Stimulated activated CD4-positive, alpha-beta T cell treated with anti-CD3 and anti-CD28 coated beads, TNF-alpha, amount 100 ng/mL, for 24 hours (primary cell): ENCODE measurements at regions not wholly inside any gene's neighbourhood (a gene's known extent, or its start where the extent isn't known, plus 50 kb on each side); places are given as distances from the start of the nearest gene placed in this dataset.

ENCODE experiments used
- DNase-seq, 3 experiments: peaks; one replicate each; pipeline ENCODE4 v3.0.0-alpha.2; 2020; ENCODE audit warnings: low read depth in 3 of 3

GRCh38 chr15:61742591-61742990, 317.7 kb downstream of the VPS13C start:
- DNase-seq: no peak

DNA sequence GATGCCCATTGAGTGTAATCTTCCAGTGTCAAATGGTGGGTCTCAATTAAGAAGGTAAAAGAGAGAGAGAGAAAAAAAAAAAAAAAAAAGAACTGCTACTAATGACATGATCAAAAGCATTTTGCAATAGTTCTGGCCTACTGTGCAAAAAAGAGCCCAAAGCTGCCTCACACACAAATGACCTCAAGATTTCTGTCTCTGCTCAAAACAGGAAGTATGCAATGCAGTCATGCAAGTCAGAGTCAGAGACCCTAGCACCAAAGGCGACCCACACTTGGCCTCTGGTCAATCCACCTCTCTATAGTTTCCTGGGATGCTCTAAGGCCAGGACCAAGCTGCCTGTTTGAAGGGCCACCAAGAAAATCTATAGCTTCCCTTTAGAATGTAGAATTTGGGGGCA, 323.5 kb downstream of the VPS13C start:
- no peak for DNase-seq

GRCh38 chr15:61731099-61731498, 329.1 kb downstream of the VPS13C start:
- no peak for DNase-seq

DNA sequence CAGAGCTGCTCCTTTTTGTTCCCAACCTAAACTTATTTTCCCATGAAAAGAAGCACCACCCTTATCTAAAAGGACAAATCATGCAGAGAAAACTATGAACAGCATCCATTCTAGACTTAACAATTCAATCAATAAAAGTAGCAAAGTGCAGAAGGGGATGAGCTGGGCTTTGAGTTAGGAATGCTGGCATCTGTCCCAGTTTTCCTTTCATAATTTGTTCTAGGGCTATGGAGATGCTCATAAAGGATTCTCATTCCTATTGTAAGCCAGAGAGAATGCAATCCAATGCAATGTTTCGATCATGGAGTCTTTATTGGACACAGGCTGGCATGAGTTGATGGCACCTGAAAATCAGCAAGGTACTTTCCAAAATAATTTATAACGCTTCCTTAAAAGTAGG, 330.6 kb downstream of the VPS13C start:
- no peak for DNase-seq

- no peak for DNase-seq
These were observed 334.1 kb downstream of the VPS13C start for GRCh38 chr15:61726166-61726565.

- DNase-seq: no peak
These were observed 335.0 kb downstream of the VPS13C start for GRCh38 chr15:61725251-61725650.

DNA sequence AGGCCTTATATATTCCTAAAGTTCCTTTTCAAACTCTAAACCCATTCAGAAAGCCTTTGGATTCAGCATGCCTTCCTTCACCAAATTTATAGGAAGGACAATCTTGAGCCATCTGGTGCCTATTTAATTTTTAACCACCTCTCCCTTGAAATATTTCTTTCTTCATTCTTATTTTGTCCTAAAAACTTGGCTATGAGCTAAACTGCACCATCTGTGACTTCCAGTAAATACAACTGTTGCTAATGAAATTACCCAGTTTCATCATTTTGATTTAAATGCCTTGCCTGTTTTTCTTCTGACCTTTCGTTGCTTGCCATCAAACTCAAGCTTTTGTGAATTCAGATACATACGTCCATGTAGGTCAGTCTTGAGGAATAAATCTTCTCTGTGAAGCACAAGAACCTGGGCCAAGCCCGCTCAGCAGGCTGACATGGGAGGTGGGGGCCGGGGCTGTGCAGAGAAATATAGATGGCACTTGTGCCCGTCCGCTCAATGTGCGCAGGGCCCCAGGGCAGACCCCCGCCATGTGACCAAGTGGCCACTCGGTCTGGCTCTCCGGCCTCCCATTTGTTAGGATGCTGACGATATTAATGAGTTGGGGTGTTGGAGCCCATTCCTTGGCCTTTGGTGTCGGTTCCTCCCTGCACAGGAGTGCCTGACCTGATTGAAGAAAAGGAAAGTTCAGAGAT, 335.9 kb downstream of the VPS13C start:
- DNase-seq: no peak

DNA sequence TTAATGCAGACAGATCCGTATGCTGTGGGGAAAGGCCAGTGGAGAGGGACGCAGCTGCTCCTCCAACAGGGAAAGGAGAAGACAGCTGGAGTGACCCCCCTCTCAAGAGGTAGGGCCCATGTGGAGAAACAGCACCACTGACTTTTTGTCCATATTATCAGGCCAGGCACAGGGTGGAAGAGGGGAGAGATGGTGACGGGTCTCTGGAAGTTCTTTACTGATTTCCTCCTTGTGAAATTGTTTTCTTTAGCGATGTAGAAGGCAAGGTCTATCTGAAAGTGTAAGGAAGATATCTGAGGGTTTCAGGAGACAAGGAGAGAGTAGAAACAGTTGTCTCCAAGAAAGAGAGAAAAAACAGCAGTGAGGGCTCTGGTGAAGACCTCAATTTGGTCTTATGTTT, 338.8 kb downstream of the VPS13C start:
- DNase-seq: no peak

DNA sequence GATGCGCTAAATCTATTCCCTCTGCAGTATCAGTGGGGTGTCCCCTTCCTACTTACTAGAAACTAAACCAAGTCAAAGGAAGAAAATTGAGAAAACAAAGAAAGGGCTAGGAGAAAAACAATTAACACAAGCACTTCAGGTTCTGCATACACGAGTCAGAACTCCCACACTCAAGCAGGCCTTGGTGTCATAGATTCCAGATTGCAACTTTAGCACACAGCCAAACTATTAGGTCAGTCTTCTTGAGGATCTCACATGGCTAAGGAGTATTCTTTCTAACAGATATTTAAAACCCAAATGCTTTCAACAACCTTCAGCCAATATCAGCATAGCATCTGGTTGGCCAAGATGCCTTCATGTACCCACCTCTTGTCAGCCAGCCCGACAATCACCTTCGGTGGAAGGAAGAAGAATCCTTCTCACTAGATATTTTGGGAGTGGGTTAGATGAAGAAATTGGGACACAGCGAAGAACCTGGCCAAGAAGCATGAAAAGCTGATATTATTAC, 340.0 kb downstream of the VPS13C start:
- no peak for DNase-seq

DNA sequence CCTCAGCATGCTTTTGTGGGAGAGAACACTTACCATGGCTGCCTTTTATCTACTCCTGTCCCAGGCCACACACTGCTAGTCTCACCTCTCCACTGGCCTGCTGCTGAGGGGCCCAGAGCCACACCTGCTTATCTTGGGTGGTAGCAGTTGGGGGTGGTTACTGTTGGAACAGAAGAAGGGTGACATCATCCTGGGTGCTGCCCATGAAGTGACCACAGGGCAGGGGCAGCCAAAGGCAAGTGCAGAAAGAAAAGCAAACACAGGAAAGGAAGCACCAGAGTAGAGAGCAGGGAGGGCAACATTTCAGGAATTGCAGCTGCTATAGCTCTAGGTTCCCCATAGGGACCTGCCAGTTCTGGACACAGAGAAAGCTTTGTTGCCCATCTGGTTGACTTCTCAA, 345.2 kb downstream of the VPS13C start:
- DNase-seq: no peak

- DNase-seq: no peak
These were observed 348.0 kb downstream of the VPS13C start for GRCh38 chr15:61712129-61712759.

DNA sequence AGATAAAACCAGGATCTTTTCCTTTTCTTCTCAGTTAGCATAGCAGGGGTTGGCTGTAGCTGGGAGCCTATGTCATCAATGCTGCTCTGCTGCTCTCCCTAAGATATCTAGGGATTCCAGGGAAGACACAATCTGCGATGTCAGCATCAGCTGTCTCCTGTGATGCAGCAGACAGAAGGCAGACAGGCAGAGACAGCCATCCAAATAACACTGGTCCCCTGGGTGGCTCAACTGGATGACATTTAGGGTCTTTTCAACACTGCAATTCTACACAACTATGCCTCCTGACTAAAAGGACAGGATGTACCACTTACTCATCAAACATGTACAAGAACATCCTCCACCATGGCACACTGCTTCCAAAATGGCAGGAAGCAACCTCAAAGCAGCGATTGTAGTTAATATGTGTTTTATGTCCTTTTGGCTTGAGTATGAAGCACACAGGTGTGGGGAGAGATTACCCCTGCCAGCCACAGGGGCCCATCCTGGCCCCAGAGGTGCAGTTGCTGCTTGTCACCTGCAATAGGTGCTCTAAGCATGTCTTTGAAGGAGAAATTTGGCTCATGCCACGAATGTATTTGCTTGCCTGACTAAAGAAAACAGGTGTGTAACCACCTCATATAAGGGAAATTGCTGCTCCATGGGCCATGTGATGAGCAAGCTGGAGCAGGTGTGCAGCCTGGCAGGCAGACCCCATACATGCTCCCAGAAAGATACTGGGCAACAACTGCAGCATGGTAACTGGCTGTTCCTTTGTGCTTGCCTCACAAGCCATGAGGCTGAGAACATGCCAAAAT, 357.8 kb downstream of the VPS13C start:
- DNase-seq: no peak

- DNase-seq: no peak
These were observed 358.8 kb downstream of the VPS13C start for GRCh38 chr15:61701455-61701854.

DNA sequence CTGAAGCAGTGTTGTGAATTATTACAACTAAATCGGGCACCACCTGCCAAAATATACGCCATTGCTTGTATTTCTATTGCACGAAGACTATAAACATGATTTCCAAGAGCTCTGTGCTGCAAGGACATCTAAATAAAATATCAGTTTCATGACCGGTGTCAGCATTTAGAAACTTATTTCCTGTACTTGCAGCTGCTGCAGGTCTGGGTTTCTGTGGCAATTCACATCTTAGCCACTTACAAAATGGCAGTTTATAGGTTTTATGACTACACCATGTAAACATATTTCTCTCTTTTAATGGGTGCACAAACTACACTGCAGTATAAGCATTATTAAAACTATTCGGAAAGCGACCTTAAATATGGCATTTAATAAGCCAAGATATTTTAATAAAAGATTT, 359.4 kb downstream of the VPS13C start:
- no peak for DNase-seq

DNA sequence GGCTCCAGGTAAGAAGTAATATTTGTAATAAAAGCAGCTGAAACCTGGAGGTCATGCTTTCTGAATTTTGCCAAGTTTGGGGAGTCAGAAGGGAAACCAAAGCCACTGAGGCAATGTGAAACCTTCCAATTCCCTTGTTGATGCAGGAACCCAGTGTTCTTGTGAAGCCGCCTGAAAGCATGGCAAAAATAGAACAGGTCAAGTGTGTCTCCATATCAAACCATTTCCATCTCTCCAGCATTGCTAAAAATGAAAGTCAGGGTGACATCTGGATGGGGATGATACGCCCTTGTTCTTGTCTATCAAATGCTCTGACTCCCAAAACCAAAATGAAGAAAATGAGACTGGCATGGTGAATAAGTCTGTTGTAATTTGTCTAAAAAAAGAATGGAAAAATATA, 362.5 kb downstream of the VPS13C start:
- DNase-seq: no peak

- no peak for DNase-seq
These were observed 371.2 kb downstream of the VPS13C start for GRCh38 chr15:61689067-61689466.

DNA sequence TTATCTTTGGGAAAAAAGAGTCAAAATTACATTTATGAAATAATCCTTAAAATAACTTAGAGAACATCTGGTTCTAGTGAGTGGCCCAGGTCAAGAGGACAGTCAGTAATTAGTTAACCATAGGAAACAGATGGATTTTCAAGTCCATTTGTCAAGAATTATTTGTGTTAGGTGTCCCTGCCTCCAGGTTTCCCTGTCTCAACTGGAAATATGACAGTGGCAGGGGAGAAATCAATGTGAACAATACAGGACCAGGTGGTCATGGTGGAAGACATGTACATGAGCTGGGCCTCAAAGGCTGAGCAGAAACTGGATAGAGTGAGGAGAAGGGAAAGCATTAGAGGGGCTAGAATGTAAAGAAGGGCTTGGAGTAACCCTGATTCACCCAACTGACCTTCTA, 372.6 kb downstream of the VPS13C start:
- DNase-seq: no peak

DNA sequence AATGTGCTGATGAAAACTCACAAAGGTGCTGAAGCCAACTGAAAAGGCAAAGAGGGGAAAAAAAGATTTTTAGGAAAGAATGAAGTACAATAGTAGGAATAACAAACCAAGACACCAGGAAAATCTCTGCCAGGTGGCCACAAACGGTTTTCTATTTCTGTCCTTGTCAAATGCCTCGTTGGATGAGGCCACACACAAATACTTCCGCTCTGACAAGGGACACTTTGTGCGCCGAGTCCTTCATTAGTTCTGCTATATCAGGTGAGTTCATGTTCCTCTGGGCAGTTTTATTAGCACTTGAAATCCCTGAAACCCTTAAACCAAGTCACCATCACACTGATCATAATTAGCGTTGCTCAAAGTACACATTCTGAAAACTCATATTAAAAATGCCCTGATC, 373.1 kb downstream of the VPS13C start:
- no peak for DNase-seq

- DNase-seq: no peak
These were observed 374.3 kb downstream of the VPS13C start for GRCh38 chr15:61685971-61686370.

DNA sequence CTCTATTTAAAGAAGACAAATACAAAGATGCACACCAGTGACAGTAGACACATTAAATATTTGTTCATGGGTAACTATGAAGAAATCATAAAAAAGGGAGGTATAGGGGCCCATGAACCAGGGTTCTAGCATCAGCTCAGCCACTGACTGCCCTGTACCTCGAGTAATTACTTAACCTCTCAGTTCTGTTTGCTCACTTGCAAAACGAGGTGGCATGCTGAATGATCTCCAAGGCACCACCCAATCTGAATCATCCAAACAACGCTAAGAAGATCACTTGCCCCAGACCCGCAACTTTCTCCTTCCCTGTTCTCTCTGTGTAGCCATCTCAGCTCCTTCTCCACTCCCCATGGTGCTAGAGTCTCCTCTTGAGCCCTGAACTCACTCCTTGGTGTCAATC, 374.7 kb downstream of the VPS13C start:
- no peak for DNase-seq

DNA sequence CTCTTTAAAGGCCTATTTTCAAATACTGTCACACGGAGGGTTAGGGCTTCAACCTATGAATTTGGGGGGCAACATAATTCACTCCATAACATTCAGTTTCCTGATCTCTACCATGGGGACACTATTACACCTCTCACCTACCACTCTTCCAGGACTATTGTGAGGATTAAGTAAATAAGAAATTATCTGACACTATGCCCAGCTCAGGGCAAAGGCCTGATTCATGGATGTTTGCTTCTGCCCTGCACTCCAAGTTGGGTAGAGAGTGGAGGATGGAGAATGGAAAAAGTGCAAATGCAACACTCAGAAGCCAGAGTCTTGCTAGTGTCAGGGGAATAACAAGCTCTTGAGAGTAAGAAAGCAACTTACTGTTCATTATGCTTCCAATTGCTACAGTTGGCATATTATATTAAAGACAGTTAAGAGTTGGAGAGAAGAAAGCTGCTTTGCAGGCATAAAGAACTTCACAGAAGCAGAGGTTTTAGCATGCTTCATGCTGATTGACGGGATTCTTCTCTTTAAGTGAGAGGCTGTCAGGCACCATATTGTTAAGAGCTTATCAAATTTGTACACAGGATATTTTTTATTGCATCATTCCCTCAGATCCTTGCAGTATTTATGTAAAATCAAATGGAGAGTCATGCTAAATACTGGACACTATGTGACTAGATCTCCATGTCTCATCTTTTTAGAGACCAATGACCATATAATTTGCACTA, 375.3 kb downstream of the VPS13C start:
- DNase-seq: no peak
